Kidney (tissue), 13 donors: ENCODE measurements at regions not wholly inside any gene's neighbourhood (a gene's known extent, or its start where the extent isn't known, plus 50 kb on each side); places are given as distances from the start of the nearest gene placed in this dataset.

Experiments used
- DNase-seq, 5 donors: peaks; one replicate each; pipeline ENCODE4 v3.0.0-alpha.2; 2013 to 2020
- FAIRE-seq: peaks from 2 replicates; lab custom pipeline; 2012; peaks lifted over from hg19 to GRCh38; lab: Jason Lieb, UNC
- H3K27ac ChIP-seq, 2 donors: one replicate each; pipeline ENCODE4 v1.7.0; 2013; ENCODE audit warnings: low read depth in 2 of 2, low read length in 2 of 2, inconsistent platforms in 1 of 2
- H3K27me3 ChIP-seq: one replicate; pipeline ENCODE4 v1.7.1; 2013; ENCODE audit warnings: low read length, inconsistent platforms; ENCODE audit not compliant: control insufficient read depth, insufficient read depth
- H3K36me3 ChIP-seq, 3 donors: one replicate each; pipeline versions ENCODE4 v1.7.0 to v1.7.1; 2013; ENCODE audit warnings: low read length in 3 of 3, control low read depth in 1 of 3, inconsistent platforms in 1 of 3; ENCODE audit not compliant: insufficient read depth in 3 of 3, control insufficient read depth in 2 of 3
- H3K4me1 ChIP-seq, 3 donors: one replicate each; pipeline versions ENCODE4 v1.7.0 to v1.7.1; 2013; ENCODE audit warnings: low read length in 3 of 3, inconsistent platforms in 1 of 3, low read depth in 1 of 3; ENCODE audit not compliant: control insufficient read depth in 2 of 3, insufficient read depth in 2 of 3
- H3K4me3 ChIP-seq, 3 donors: one replicate each; pipeline versions ENCODE4 v1.7.0 to v1.8.1; 2013; ENCODE audit warnings: low read length in 3 of 3, control low read depth in 1 of 3, inconsistent platforms in 1 of 3
- H3K9ac ChIP-seq, 3 donors: one replicate each; pipeline versions ENCODE4 v1.7.0 to v1.7.1; 2013; ENCODE audit warnings: low read length in 3 of 3, control low read depth in 1 of 3, inconsistent platforms in 1 of 3
- H3K9me3 ChIP-seq, 3 donors: one replicate each; pipeline versions ENCODE4 v1.7.0 to v1.7.1; 2013; ENCODE audit warnings: low read length in 3 of 3, control low read depth in 1 of 3, inconsistent platforms in 1 of 3; ENCODE audit not compliant: control insufficient read depth in 2 of 3, insufficient read depth in 1 of 3
- intact Hi-C: fragments of 100-400 bp; cut with DNase I; formaldehyde crosslinking; loops from one replicate; pipeline ENCODE4 v1.11.1; 2022
- TF ChIP-seq, protein P1 (sequence below): IDR thresholded peaks from 3 replicates; pipeline ENCODE4 v1.5.1; 2012; ENCODE audit warnings: mild to moderate bottlenecking, moderate library complexity, borderline replicate concordance; ENCODE audit not compliant: insufficient read depth; ENCODE audit errors: extremely low read depth
- donor health status: control.
- donor health status: control.
- donor health status: control.
- donor health status: control.
- donor health status: control.
- donor health status: DM: yes; HTN: yes; CAD: no.
- donor health status: Normal renal cell carcinoma (clear cell type).

DNA sequence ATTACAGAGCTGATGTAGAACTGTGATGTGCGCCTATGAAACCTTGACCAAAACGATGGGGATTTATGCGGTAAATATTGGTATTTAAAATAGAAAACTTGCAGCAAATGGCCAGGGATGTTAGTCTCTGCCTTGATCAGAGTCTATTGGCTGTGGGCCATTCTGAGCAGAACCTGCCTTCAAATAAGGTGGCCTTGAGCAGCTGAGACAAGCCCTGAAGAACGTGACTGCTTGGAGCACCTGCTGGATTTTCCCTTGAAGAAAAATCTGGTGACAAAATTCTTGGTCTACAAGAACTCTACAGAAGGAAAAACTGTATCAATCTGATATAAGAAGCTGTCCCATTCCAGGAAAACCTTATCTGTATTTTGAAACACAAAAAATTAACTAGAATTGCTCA, 820.1 kb upstream of the EPHA6 start:
- H3K4me1 ChIP-seq: no peaks in the 10 kb centered on the region
- H3K27ac ChIP-seq: no peak overlapping the region
- TF ChIP-seq, protein P1, sequence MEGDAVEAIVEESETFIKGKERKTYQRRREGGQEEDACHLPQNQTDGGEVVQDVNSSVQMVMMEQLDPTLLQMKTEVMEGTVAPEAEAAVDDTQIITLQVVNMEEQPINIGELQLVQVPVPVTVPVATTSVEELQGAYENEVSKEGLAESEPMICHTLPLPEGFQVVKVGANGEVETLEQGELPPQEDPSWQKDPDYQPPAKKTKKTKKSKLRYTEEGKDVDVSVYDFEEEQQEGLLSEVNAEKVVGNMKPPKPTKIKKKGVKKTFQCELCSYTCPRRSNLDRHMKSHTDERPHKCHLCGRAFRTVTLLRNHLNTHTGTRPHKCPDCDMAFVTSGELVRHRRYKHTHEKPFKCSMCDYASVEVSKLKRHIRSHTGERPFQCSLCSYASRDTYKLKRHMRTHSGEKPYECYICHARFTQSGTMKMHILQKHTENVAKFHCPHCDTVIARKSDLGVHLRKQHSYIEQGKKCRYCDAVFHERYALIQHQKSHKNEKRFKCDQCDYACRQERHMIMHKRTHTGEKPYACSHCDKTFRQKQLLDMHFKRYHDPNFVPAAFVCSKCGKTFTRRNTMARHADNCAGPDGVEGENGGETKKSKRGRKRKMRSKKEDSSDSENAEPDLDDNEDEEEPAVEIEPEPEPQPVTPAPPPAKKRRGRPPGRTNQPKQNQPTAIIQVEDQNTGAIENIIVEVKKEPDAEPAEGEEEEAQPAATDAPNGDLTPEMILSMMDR: no peak
- H3K9me3 ChIP-seq: no peaks in the 10 kb centered on the region
- no peaks in the 10 kb centered on the region for H3K27me3 ChIP-seq
- DNase-seq: no peak
- H3K4me3 ChIP-seq: no peak overlapping the region
- H3K9ac ChIP-seq: no peak overlapping the region
- intact Hi-C loops: no loop called here
- H3K36me3 ChIP-seq: no peaks in the 10 kb centered on the region
- FAIRE-seq: no peak

DNA sequence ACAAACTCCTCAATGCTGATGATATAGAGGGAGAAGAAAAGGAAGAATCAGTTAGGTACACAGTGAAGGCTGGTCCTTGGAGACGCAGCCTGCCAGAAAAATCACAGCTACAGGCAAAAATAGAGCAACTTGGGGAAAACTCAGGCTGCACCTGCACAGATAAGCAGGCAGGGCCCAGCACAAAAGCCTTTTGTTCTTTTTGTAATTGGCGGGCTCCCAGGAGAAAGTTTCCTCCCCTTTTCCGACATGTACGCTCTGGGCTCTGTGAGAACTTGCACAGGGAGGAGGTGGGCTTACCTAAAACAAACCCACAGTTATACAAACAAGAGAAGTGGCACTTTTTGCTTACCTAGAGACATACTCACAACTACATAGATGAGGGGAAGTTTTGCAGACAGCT, 813.4 kb upstream of the EPHA6 start:
- DNase-seq (peak in 1 of 5 donors; percentile 4), FAIRE-seq (no peak)
- Histone ChIP-seq H3K36me3 (no peaks in the 10 kb centered on the region), H3K4me3 (no peak overlapping the region), H3K27ac (no peak overlapping the region), H3K4me1 (no peaks in the 10 kb centered on the region), H3K9me3 (peaks cover 0 to 5% (median 0%) of the 10 kb centered on the region in 3 donors), H3K9ac (no peak overlapping the region), H3K27me3 (no peaks in the 10 kb centered on the region)
- TF ChIP-seq, protein P1: no peak
- intact Hi-C loops: no loop called here

GRCh38 chr3:96007650-96008195, 806.7 kb upstream of the EPHA6 start:
- no peaks in the 10 kb centered on the region for H3K4me1 ChIP-seq
- TF ChIP-seq, protein P1: no peak
- H3K9ac ChIP-seq: no peak overlapping the region
- intact Hi-C loops: no loop called here
- DNase-seq (no peak), FAIRE-seq (no peak)
- no peak overlapping the region for H3K27ac ChIP-seq
- no peaks in the 10 kb centered on the region for H3K9me3 ChIP-seq
- H3K36me3 ChIP-seq: no peaks in the 10 kb centered on the region
- no peak overlapping the region for H3K4me3 ChIP-seq
- H3K27me3 ChIP-seq: no peaks in the 10 kb centered on the region

- H3K9me3 ChIP-seq: no peaks in the 10 kb centered on the region
- intact Hi-C loops: no loop called here
- H3K36me3 ChIP-seq: no peaks in the 10 kb centered on the region
- no peak overlapping the region for H3K4me3 ChIP-seq
- TF ChIP-seq, protein P1: no peak
- DNase-seq (no peak), FAIRE-seq (no peak)
- H3K4me1 ChIP-seq: no peaks in the 10 kb centered on the region
- H3K27me3 ChIP-seq: no peaks in the 10 kb centered on the region
- no peak overlapping the region for H3K9ac ChIP-seq
- H3K27ac ChIP-seq: no peak overlapping the region
Observed at GRCh38 chr3:96012939-96013338, 801.5 kb upstream of the EPHA6 start.
